Renal pelvis (tissue), 1 donor: ENCODE measurements at regions not wholly inside any gene's neighbourhood (a gene's known extent, or its start where the extent isn't known, plus 50 kb on each side); places are given as distances from the start of the nearest gene placed in this dataset.

Experiments used
- DNase-seq: peaks from one replicate; pipeline ENCODE4 v3.0.0-alpha.2; 2013

- DNase-seq, result no peak
Observed at GRCh38 chr12:124162151-124163110, 132.5 kb upstream of the RFLNA start.

- no peak for DNase-seq
Observed at GRCh38 chr12:124165695-124166094, 129.2 kb upstream of the RFLNA start.

- DNase-seq, result no peak
Observed at GRCh38 chr12:124167141-124167540, 127.8 kb upstream of the RFLNA start.

GRCh38 chr12:124168016-124168786 lies 126.7 kb upstream of the RFLNA start:
- DNase-seq, result no peak

GRCh38 chr12:124169577-124170284 lies 125.2 kb upstream of the RFLNA start:
- DNase-seq, result no peak

- DNase-seq, result no peak
Observed at GRCh38 chr12:124170760-124171159, 124.1 kb upstream of the RFLNA start.

- DNase-seq, result no peak
Observed at GRCh38 chr12:124171231-124171979, 123.5 kb upstream of the RFLNA start.

GRCh38 chr12:124172636-124173035 lies 122.3 kb upstream of the RFLNA start:
- DNase-seq, result no peak

GRCh38 chr12:124173692-124174091 lies 121.2 kb upstream of the RFLNA start:
- no peak for DNase-seq

- peak; percentile 55 for DNase-seq
Observed at GRCh38 chr12:124174451-124175348, 120.2 kb upstream of the RFLNA start.

GRCh38 chr12:124175704-124176103 lies 119.2 kb upstream of the RFLNA start:
- no peak for DNase-seq

GRCh38 chr12:124177276-124177950 lies 117.5 kb upstream of the RFLNA start:
- DNase-seq, result no peak

GRCh38 chr12:124177951-124178316 lies 117.0 kb upstream of the RFLNA start:
- DNase-seq, result no peak

GRCh38 chr12:124179936-124180607 lies 114.8 kb upstream of the RFLNA start:
- DNase-seq, result no peak

GRCh38 chr12:124183172-124183571 lies 111.7 kb upstream of the RFLNA start:
- DNase-seq, result no peak

GRCh38 chr12:124184456-124184855 lies 110.4 kb upstream of the RFLNA start:
- DNase-seq, result no peak

- DNase-seq, result no peak
Observed at GRCh38 chr12:124185971-124186686, 108.8 kb upstream of the RFLNA start.

GRCh38 chr12:124188084-124188483 lies 106.8 kb upstream of the RFLNA start:
- DNase-seq, result no peak
